ENCODE measurements at regions not wholly inside any gene's neighbourhood (a gene's known extent, or its start where the extent isn't known, plus 50 kb on each side); places are given as distances from the start of the nearest gene placed in this dataset.

DNA sequence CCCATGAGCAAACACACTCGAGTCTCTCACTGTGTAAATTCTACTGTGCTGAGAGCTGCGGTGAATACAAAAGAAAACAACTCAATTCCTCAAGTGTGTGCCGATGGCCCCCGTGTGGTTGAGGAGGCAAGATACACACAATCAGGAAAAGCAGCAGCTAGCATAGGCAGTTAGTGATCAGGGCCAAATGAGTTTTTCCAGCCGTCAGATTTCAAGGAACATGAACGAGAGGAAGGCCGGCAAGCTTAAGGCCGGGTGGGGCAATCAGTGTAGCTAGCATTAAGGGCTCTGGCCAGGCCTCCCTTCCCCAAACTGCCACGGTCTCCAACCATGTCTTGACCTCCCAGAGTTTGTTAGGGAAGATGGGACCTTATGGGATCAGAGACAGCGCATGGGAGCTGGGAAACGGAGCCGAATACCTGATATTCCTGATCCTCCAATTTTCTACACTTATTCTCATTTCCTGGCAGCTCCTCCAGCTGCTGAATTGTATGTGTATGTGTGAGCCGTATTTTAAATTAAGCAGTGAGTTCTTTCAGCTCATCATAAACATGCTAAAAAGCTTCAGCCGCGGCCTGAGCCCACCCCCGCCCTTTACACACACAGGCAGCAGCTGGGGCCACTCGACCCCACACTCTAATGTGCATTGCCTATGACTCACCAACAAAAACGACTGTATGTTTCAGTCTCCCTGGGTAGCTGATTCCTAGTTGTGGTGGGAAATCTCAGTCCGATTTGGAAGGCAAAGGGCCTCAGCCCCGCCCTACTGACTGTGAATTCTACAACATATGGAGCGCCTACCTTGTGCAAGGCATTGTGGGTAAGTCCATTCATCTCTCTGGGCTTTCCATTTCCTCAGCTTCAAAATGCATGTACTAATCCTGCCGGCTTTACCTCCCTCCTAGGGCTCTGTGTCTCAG is 59.9 kb downstream of the RTL9 start:
- Histone ChIP-seq H3K27me3 (ENCODE audit: insufficient read depth, low read length, poor library complexity, severe bottlenecking) (no peaks in the 10 kb centered on the region), H3K9me2 (replicated peaks; ENCODE audit: low read depth, low read length) (no peaks in the 10 kb centered on the region), H3K4me3 (ENCODE audit: low read length, poor library complexity, severe bottlenecking) (no peak overlapping the region), H3F3A (ENCODE audit: low read depth) (no peaks in the 10 kb centered on the region), H3K36me3 (ENCODE audit: insufficient read depth, low read length) (no peaks in the 10 kb centered on the region), H2AFZ (ENCODE audit: low read length) (no peak overlapping the region), H3K79me2 (ENCODE audit: insufficient read depth, low read length) (no peaks in the 10 kb centered on the region), H3K4me2 (ENCODE audit: low read depth, low read length, poor library complexity, severe bottlenecking) (no peak overlapping the region), H3K9ac (ENCODE audit: low read depth, low read length, poor library complexity, severe bottlenecking) (no peak overlapping the region), H4K20me1 (ENCODE audit: insufficient read depth, low read length, poor library complexity, severe bottlenecking) (no peaks in the 10 kb centered on the region), H3K9me3 (ENCODE audit: insufficient read depth, low read depth, low read length) (no peaks in the 10 kb centered on the region), H3K4me1 (ENCODE audit: insufficient read depth, low read length, poor library complexity, severe bottlenecking) (no peaks in the 10 kb centered on the region)
- TF ChIP-seq EZH2phosphoT487 (IDR thresholded peaks at IDR 0.05; ENCODE audit: borderline replicate concordance) (no peak), CTCF (conservative IDR thresholded peaks at IDR 0.05; ENCODE audit: low read length) (no peak)

- Histone ChIP-seq H3K79me2 (ENCODE audit: insufficient read depth, low read length) (no peaks in the 10 kb centered on the region), H4K20me1 (ENCODE audit: insufficient read depth, low read length, poor library complexity, severe bottlenecking) (no peaks in the 10 kb centered on the region), H3K9me2 (replicated peaks; ENCODE audit: low read depth, low read length) (no peaks in the 10 kb centered on the region), H2AFZ (ENCODE audit: low read length) (no peak overlapping the region), H3K27me3 (ENCODE audit: insufficient read depth, low read length, poor library complexity, severe bottlenecking) (no peaks in the 10 kb centered on the region), H3F3A (ENCODE audit: low read depth) (no peaks in the 10 kb centered on the region), H3K4me3 (ENCODE audit: low read length, poor library complexity, severe bottlenecking) (no peak overlapping the region), H3K9ac (ENCODE audit: low read depth, low read length, poor library complexity, severe bottlenecking) (no peak overlapping the region), H3K9me3 (ENCODE audit: insufficient read depth, low read depth, low read length) (no peaks in the 10 kb centered on the region), H3K4me2 (ENCODE audit: low read depth, low read length, poor library complexity, severe bottlenecking) (no peak overlapping the region), H3K4me1 (ENCODE audit: insufficient read depth, low read length, poor library complexity, severe bottlenecking) (no peaks in the 10 kb centered on the region), H3K36me3 (ENCODE audit: insufficient read depth, low read length) (no peaks in the 10 kb centered on the region)
- TF ChIP-seq CTCF (conservative IDR thresholded peaks at IDR 0.05; ENCODE audit: low read length): no peak
- no peak for TF ChIP-seq EZH2phosphoT487 (IDR thresholded peaks at IDR 0.05; ENCODE audit: borderline replicate concordance)
Measured at GRCh38 chrX:110419512-110419911, 60.9 kb downstream of the RTL9 start.

DNA sequence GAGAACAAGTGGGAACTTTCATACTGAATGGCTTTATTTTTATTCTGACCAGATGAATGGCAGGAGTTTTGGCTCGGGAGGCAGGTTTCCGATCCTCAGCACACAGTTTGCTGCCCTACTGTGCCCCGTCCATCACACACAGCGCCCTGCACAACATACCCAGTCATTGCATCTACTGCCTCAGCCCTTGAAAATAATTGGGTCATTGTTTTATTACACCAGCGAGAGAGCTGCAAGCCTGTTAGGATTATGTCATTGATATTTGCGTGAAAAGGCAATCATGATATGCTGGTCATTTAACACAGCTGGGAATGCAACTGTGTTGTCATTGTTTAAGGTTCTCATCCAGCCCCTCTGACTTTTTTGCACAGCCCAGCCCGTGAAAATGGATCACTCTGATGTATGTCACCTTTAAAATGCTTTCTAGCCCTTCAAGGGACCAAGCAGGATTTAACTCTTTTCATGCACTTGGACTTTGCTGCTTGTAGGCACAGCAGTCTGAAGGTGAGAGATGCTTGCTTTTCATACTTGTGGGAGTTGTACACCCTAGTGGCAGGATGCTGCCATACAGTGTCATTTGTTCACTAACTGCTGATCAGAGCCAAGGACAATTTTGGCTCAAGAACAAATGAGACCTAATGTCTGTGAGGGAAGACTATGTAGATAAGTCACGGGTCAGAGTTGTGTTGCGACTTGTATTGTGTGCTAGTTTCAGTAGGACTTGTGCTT is 62.3 kb downstream of the RTL9 start:
- Histone ChIP-seq H3K9me3 (ENCODE audit: insufficient read depth, low read depth, low read length) (no peaks in the 10 kb centered on the region), H3F3A (ENCODE audit: low read depth) (no peaks in the 10 kb centered on the region), H3K79me2 (ENCODE audit: insufficient read depth, low read length) (no peaks in the 10 kb centered on the region), H3K4me1 (ENCODE audit: insufficient read depth, low read length, poor library complexity, severe bottlenecking) (no peaks in the 10 kb centered on the region), H3K4me3 (ENCODE audit: low read length, poor library complexity, severe bottlenecking) (no peak overlapping the region), H3K9ac (ENCODE audit: low read depth, low read length, poor library complexity, severe bottlenecking) (no peak overlapping the region), H4K20me1 (ENCODE audit: insufficient read depth, low read length, poor library complexity, severe bottlenecking) (no peaks in the 10 kb centered on the region), H2AFZ (ENCODE audit: low read length) (no peak overlapping the region), H3K4me2 (ENCODE audit: low read depth, low read length, poor library complexity, severe bottlenecking) (no peak overlapping the region), H3K27me3 (ENCODE audit: insufficient read depth, low read length, poor library complexity, severe bottlenecking) (no peaks in the 10 kb centered on the region), H3K9me2 (replicated peaks; ENCODE audit: low read depth, low read length) (no peaks in the 10 kb centered on the region), H3K36me3 (ENCODE audit: insufficient read depth, low read length) (no peaks in the 10 kb centered on the region)
- TF ChIP-seq CTCF (conservative IDR thresholded peaks at IDR 0.05; ENCODE audit: low read length) (peak; percentile 56), EZH2phosphoT487 (IDR thresholded peaks at IDR 0.05; ENCODE audit: borderline replicate concordance) (no peak)

Data from Loucy (cell line).